ENCODE measurements at regions not wholly inside any gene's neighbourhood (a gene's known extent, or its start where the extent isn't known, plus 50 kb on each side); places are given as distances from the start of the nearest gene placed in this dataset.

- no peak for TF ChIP-seq POLR2A (IDR thresholded peaks at IDR 0.05)
- TF ChIP-seq CTCF (IDR thresholded peaks at IDR 0.05): no peak
- no peak for TF ChIP-seq POLR2AphosphoS5 (IDR thresholded peaks at IDR 0.05)
- TF ChIP-seq EP300 (IDR thresholded peaks at IDR 0.05): no peak
These were observed 797.3 kb downstream of the PLA2G4A start for GRCh38 chr1:187626056-187626455.

Measured in sigmoid colon (tissue), 4 donors.